ENCODE measurements at regions not wholly inside any gene's neighbourhood (a gene's known extent, or its start where the extent isn't known, plus 50 kb on each side); places are given as distances from the start of the nearest gene placed in this dataset.

GRCh38 chr7:142593106-142593505, 156.2 kb upstream of the PRSS1 start:
- no peaks in the 10 kb centered on the region for H3K4me1 Mint-ChIP-seq
- ChIA-PET CTCF (no interaction called here), POLR2A (no interaction called here)
- no peak overlapping the region for H3K4me3 Mint-ChIP-seq
- no peaks in the 10 kb centered on the region for H3K36me3 Mint-ChIP-seq (ENCODE audit: low read depth)
- DNase-seq = no peak
- H3K27me3 Mint-ChIP-seq = peaks cover 2% of the 10 kb centered on the region
- H3K27ac Mint-ChIP-seq = no peak overlapping the region
- H3K9me3 Mint-ChIP-seq = no peaks in the 10 kb centered on the region

- H3K27ac Mint-ChIP-seq = no peak overlapping the region
- no peak overlapping the region for H3K4me3 Mint-ChIP-seq
- H3K27me3 Mint-ChIP-seq = peaks cover 2% of the 10 kb centered on the region
- H3K9me3 Mint-ChIP-seq = no peaks in the 10 kb centered on the region
- ChIA-PET CTCF (no interaction called here), POLR2A (no interaction called here)
- DNase-seq = no peak
- no peaks in the 10 kb centered on the region for H3K4me1 Mint-ChIP-seq
- no peaks in the 10 kb centered on the region for H3K36me3 Mint-ChIP-seq (ENCODE audit: low read depth)
Measured at GRCh38 chr7:142592664-142593063, 156.6 kb upstream of the PRSS1 start.

GRCh38 chr7:142592231-142592630, 157.0 kb upstream of the PRSS1 start:
- POLR2A ChIA-PET = no interaction called here
- no peak for DNase-seq
- Mint-ChIP-seq H3K4me3 (no peak overlapping the region), H3K4me1 (peaks cover 3% of the 10 kb centered on the region), H3K9me3 (no peaks in the 10 kb centered on the region), H3K36me3 (ENCODE audit: low read depth) (no peaks in the 10 kb centered on the region), H3K27ac (no peak overlapping the region), H3K27me3 (no peaks in the 10 kb centered on the region)
- CTCF ChIA-PET = no interaction called here

GRCh38 chr7:142590830-142591457, 158.3 kb upstream of the PRSS1 start:
- POLR2A ChIA-PET = no interaction called here
- no peak overlapping the region for H3K27ac Mint-ChIP-seq
- CTCF ChIA-PET = interaction anchor here (1.2 to 1.3 kb wide), 2 partner anchors 221 to 222 kb away, joined by 3 to 5 read pairs; no protein-coding TSS in a partner anchor
- no peak for DNase-seq
- no peak overlapping the region for H3K4me3 Mint-ChIP-seq
- peaks cover 3% of the 10 kb centered on the region for H3K4me1 Mint-ChIP-seq
- H3K27me3 Mint-ChIP-seq = no peaks in the 10 kb centered on the region
- no peaks in the 10 kb centered on the region for H3K9me3 Mint-ChIP-seq
- H3K36me3 Mint-ChIP-seq (ENCODE audit: low read depth) = no peaks in the 10 kb centered on the region

- DNase-seq = no peak
- Mint-ChIP-seq H3K4me3 (no peak overlapping the region), H3K9me3 (no peaks in the 10 kb centered on the region), H3K27me3 (no peaks in the 10 kb centered on the region), H3K36me3 (ENCODE audit: low read depth) (no peaks in the 10 kb centered on the region), H3K27ac (no peak overlapping the region), H3K4me1 (peaks cover 3% of the 10 kb centered on the region)
- ChIA-PET CTCF (interaction anchor here (1.3 kb wide), 1 partner anchor 221 kb away, joined by 3 read pairs; no protein-coding TSS in a partner anchor), POLR2A (no interaction called here)
Measured at GRCh38 chr7:142590077-142590476, 159.2 kb upstream of the PRSS1 start.

GRCh38 chr7:142587578-142588191, 161.6 kb upstream of the PRSS1 start:
- Mint-ChIP-seq H3K27me3 (no peaks in the 10 kb centered on the region), H3K4me3 (peak overlapping the region; percentile 52), H3K27ac (no peak overlapping the region), H3K36me3 (ENCODE audit: low read depth) (no peaks in the 10 kb centered on the region), H3K9me3 (no peaks in the 10 kb centered on the region), H3K4me1 (peaks cover 10% of the 10 kb centered on the region)
- ChIA-PET CTCF (interaction anchor here (0.6 to 1.7 kb wide), 10 partner anchors 9 to 109 kb away, joined by 3 to 8 read pairs (median 5); no protein-coding TSS in a partner anchor), POLR2A (no interaction called here)
- DNase-seq = peak; percentile 35

GRCh38 chr7:142586611-142587010, 162.7 kb upstream of the PRSS1 start:
- Mint-ChIP-seq H3K4me1 (peaks cover 15% of the 10 kb centered on the region), H3K36me3 (ENCODE audit: low read depth) (no peaks in the 10 kb centered on the region), H3K27ac (no peak overlapping the region), H3K4me3 (no peak overlapping the region), H3K9me3 (no peaks in the 10 kb centered on the region), H3K27me3 (no peaks in the 10 kb centered on the region)
- ChIA-PET POLR2A (no interaction called here), CTCF (interaction anchor here (1.4 to 1.6 kb wide), 3 partner anchors 18 to 40 kb away, joined by 5 to 6 read pairs (median 5); no protein-coding TSS in a partner anchor)
- no peak for DNase-seq

GRCh38 chr7:142585425-142585824, 163.8 kb upstream of the PRSS1 start:
- Mint-ChIP-seq H3K9me3 (no peaks in the 10 kb centered on the region), H3K36me3 (ENCODE audit: low read depth) (no peaks in the 10 kb centered on the region), H3K27ac (no peak overlapping the region), H3K4me1 (peaks cover 27% of the 10 kb centered on the region), H3K27me3 (no peaks in the 10 kb centered on the region), H3K4me3 (no peak overlapping the region)
- POLR2A ChIA-PET = interaction anchor here (0.6 kb wide), 1 partner anchor 30 kb away, joined by 3 read pairs; no protein-coding TSS in a partner anchor
- CTCF ChIA-PET = interaction anchor here (0.8 to 1.2 kb wide), 3 partner anchors 22 to 51 kb away, joined by 3 read pairs; no protein-coding TSS in a partner anchor
- no peak for DNase-seq

GRCh38 chr7:142584765-142585164, 164.5 kb upstream of the PRSS1 start:
- Mint-ChIP-seq H3K27ac (no peak overlapping the region), H3K27me3 (no peaks in the 10 kb centered on the region), H3K36me3 (ENCODE audit: low read depth) (no peaks in the 10 kb centered on the region), H3K9me3 (no peaks in the 10 kb centered on the region), H3K4me3 (no peak overlapping the region), H3K4me1 (peaks cover 34% of the 10 kb centered on the region)
- no peak for DNase-seq
- ChIA-PET POLR2A (interaction anchor here (0.6 kb wide), 1 partner anchor 30 kb away, joined by 3 read pairs; no protein-coding TSS in a partner anchor), CTCF (interaction anchor here (0.7 to 1.2 kb wide), 3 partner anchors 27 to 267 kb away, joined by 3 read pairs; no protein-coding TSS in a partner anchor)

- no peak overlapping the region for H3K4me3 Mint-ChIP-seq
- H3K9me3 Mint-ChIP-seq = no peaks in the 10 kb centered on the region
- no peak for DNase-seq
- CTCF ChIA-PET = interaction anchor here (1.0 to 1.6 kb wide), 4 partner anchors 16 to 57 kb away, joined by 3 to 6 read pairs (median 3); no protein-coding TSS in a partner anchor
- H3K27me3 Mint-ChIP-seq = no peaks in the 10 kb centered on the region
- H3K36me3 Mint-ChIP-seq (ENCODE audit: low read depth) = no peaks in the 10 kb centered on the region
- peaks cover 41% of the 10 kb centered on the region for H3K4me1 Mint-ChIP-seq
- POLR2A ChIA-PET = no interaction called here
- no peak overlapping the region for H3K27ac Mint-ChIP-seq
Measured at GRCh38 chr7:142583446-142583845, 165.8 kb upstream of the PRSS1 start.

- H3K4me3 Mint-ChIP-seq = no peak overlapping the region
- peaks cover 38% of the 10 kb centered on the region for H3K4me1 Mint-ChIP-seq
- H3K27me3 Mint-ChIP-seq = no peaks in the 10 kb centered on the region
- POLR2A ChIA-PET = no interaction called here
- no peak for DNase-seq
- no peaks in the 10 kb centered on the region for H3K36me3 Mint-ChIP-seq (ENCODE audit: low read depth)
- no peak overlapping the region for H3K27ac Mint-ChIP-seq
- H3K9me3 Mint-ChIP-seq = no peaks in the 10 kb centered on the region
- CTCF ChIA-PET = interaction anchor here (1.0 to 1.6 kb wide), 4 partner anchors 15 to 56 kb away, joined by 3 to 6 read pairs (median 3); no protein-coding TSS in a partner anchor
Measured at GRCh38 chr7:142582351-142582750, 166.9 kb upstream of the PRSS1 start.

GRCh38 chr7:142581341-142581740, 167.9 kb upstream of the PRSS1 start:
- no peaks in the 10 kb centered on the region for H3K9me3 Mint-ChIP-seq
- peak; percentile 48 for DNase-seq
- ChIA-PET CTCF (interaction anchor here (0.9 to 2.3 kb wide), 3 partner anchors 26 to 127 kb away, joined by 3 to 10 read pairs (median 4); no protein-coding TSS in a partner anchor), POLR2A (no interaction called here)
- H3K4me1 Mint-ChIP-seq = peaks cover 38% of the 10 kb centered on the region
- H3K27me3 Mint-ChIP-seq = no peaks in the 10 kb centered on the region
- H3K36me3 Mint-ChIP-seq (ENCODE audit: low read depth) = no peaks in the 10 kb centered on the region
- H3K4me3 Mint-ChIP-seq = peak overlapping the region; percentile 50
- H3K27ac Mint-ChIP-seq = peak overlapping the region; percentile 87

- CTCF ChIA-PET = interaction anchor here (2.3 kb wide), 1 partner anchor 45 kb away, joined by 10 read pairs; no protein-coding TSS in a partner anchor
- H3K27me3 Mint-ChIP-seq = no peaks in the 10 kb centered on the region
- no peak overlapping the region for H3K4me3 Mint-ChIP-seq
- H3K9me3 Mint-ChIP-seq = no peaks in the 10 kb centered on the region
- no peak overlapping the region for H3K27ac Mint-ChIP-seq
- DNase-seq = no peak
- H3K36me3 Mint-ChIP-seq (ENCODE audit: low read depth) = no peaks in the 10 kb centered on the region
- H3K4me1 Mint-ChIP-seq = peaks cover 38% of the 10 kb centered on the region
- POLR2A ChIA-PET = no interaction called here
Measured at GRCh38 chr7:142579946-142580345, 169.3 kb upstream of the PRSS1 start.
